ENCODE measurements at regions not wholly inside any gene's neighbourhood (a gene's known extent, or its start where the extent isn't known, plus 50 kb on each side); places are given as distances from the start of the nearest gene placed in this dataset.

- no peaks in the 10 kb centered on the region for H3K4me1 Mint-ChIP-seq (ENCODE audit: insufficient read depth, unreplicated experiment)
- peaks cover 19% of the 10 kb centered on the region for H3K9me3 Mint-ChIP-seq (ENCODE audit: unreplicated experiment)
- CTCF ChIA-PET, result no interaction called here
- no peak overlapping the region for H3K4me3 Mint-ChIP-seq (ENCODE audit: unreplicated experiment)
- no peaks in the 10 kb centered on the region for H3K27me3 Mint-ChIP-seq (ENCODE audit: insufficient read depth, unreplicated experiment)
- H3K36me3 Mint-ChIP-seq (ENCODE audit: insufficient read depth, unreplicated experiment), result peaks cover 5% of the 10 kb centered on the region
- H3K27ac Mint-ChIP-seq (ENCODE audit: low read depth, unreplicated experiment), result no peak overlapping the region
- intact Hi-C loops (cut with micrococcal nuclease), result no loop called here
- TF ChIP-seq CTCF (IDR thresholded peaks at IDR 0.05; ENCODE audit: unreplicated experiment), result no peak
- no TSS peak for BruUV-seq (replicated peaks)
- POLR2A ChIA-PET, result no interaction called here
- no peak for DNase-seq (ENCODE audit: unreplicated experiment)
These were observed 106.9 kb downstream of the CPXCR1 start for GRCh38 chrX:88853925-88854324.

GRCh38 chrX:88863726-88864125, 116.7 kb downstream of the CPXCR1 start:
- CTCF ChIA-PET, result no interaction called here
- H3K27me3 Mint-ChIP-seq (ENCODE audit: insufficient read depth, unreplicated experiment), result no peaks in the 10 kb centered on the region

GRCh38 chrX:88865634-88866033, 118.6 kb downstream of the CPXCR1 start:
- DNase-seq (ENCODE audit: unreplicated experiment), result no peak
- H3K27ac Mint-ChIP-seq (ENCODE audit: low read depth, unreplicated experiment), result no peak overlapping the region
- no peak for TF ChIP-seq CTCF (IDR thresholded peaks at IDR 0.05; ENCODE audit: unreplicated experiment)
- H3K27me3 Mint-ChIP-seq (ENCODE audit: insufficient read depth, unreplicated experiment), result no peaks in the 10 kb centered on the region
- H3K4me1 Mint-ChIP-seq (ENCODE audit: insufficient read depth, unreplicated experiment), result no peaks in the 10 kb centered on the region
- ChIA-PET POLR2A (interaction anchor here (0.6 kb wide), 1 partner anchor 101 kb away, joined by 3 read pairs; no protein-coding TSS in a partner anchor), CTCF (interaction anchor here (0.6 kb wide), 1 partner anchor 9 kb away, joined by 3 read pairs; no protein-coding TSS in a partner anchor)
- H3K9me3 Mint-ChIP-seq (ENCODE audit: unreplicated experiment), result no peaks in the 10 kb centered on the region
- H3K36me3 Mint-ChIP-seq (ENCODE audit: insufficient read depth, unreplicated experiment), result peaks cover 4% of the 10 kb centered on the region
- H3K4me3 Mint-ChIP-seq (ENCODE audit: unreplicated experiment), result no peak overlapping the region
- intact Hi-C loops (cut with micrococcal nuclease), result no loop called here
- BruUV-seq (replicated peaks), result no TSS peak

More at GRCh38 chrX:88863726-88864125, 116.7 kb downstream of the CPXCR1 start:
- intact Hi-C loops (cut with micrococcal nuclease), result no loop called here
- BruUV-seq (replicated peaks), result no TSS peak
- no peak overlapping the region for H3K4me3 Mint-ChIP-seq (ENCODE audit: unreplicated experiment)
- no peaks in the 10 kb centered on the region for H3K9me3 Mint-ChIP-seq (ENCODE audit: unreplicated experiment)
- no peaks in the 10 kb centered on the region for H3K4me1 Mint-ChIP-seq (ENCODE audit: insufficient read depth, unreplicated experiment)
- no peak overlapping the region for H3K27ac Mint-ChIP-seq (ENCODE audit: low read depth, unreplicated experiment)
- H3K36me3 Mint-ChIP-seq (ENCODE audit: insufficient read depth, unreplicated experiment), result peaks cover 4% of the 10 kb centered on the region
- DNase-seq (ENCODE audit: unreplicated experiment), result no peak
- POLR2A ChIA-PET, result no interaction called here
- no peak for TF ChIP-seq CTCF (IDR thresholded peaks at IDR 0.05; ENCODE audit: unreplicated experiment)

- H3K4me1 Mint-ChIP-seq (ENCODE audit: insufficient read depth, unreplicated experiment), result no peaks in the 10 kb centered on the region
- no peaks in the 10 kb centered on the region for H3K27me3 Mint-ChIP-seq (ENCODE audit: insufficient read depth, unreplicated experiment)
- ChIA-PET POLR2A (no interaction called here), CTCF (no interaction called here)
- BruUV-seq (replicated peaks), result no TSS peak
- TF ChIP-seq CTCF (IDR thresholded peaks at IDR 0.05; ENCODE audit: unreplicated experiment), result no peak
- intact Hi-C loops (cut with micrococcal nuclease), result no loop called here
- H3K27ac Mint-ChIP-seq (ENCODE audit: low read depth, unreplicated experiment), result no peak overlapping the region
- H3K9me3 Mint-ChIP-seq (ENCODE audit: unreplicated experiment), result peaks cover 7% of the 10 kb centered on the region
- no peaks in the 10 kb centered on the region for H3K36me3 Mint-ChIP-seq (ENCODE audit: insufficient read depth, unreplicated experiment)
- no peak for DNase-seq (ENCODE audit: unreplicated experiment)
- H3K4me3 Mint-ChIP-seq (ENCODE audit: unreplicated experiment), result no peak overlapping the region
These were observed 134.5 kb downstream of the CPXCR1 start for GRCh38 chrX:88881536-88881935.
